Thoracic aorta (tissue), 2 donors: ENCODE measurements at regions not wholly inside any gene's neighbourhood (a gene's known extent, or its start where the extent isn't known, plus 50 kb on each side); places are given as distances from the start of the nearest gene placed in this dataset.

Experiments used
- ATAC-seq: fragments of 150-250 bp; one replicate; pipeline ENCODE4 v1.8.0; 2017; ENCODE audit warnings: low read depth; ENCODE audit not compliant: insufficient number of reproducible peaks, low FRiP score
- DNase-seq: peaks from one replicate; pipeline ENCODE4 v3.0.0-alpha.2; 2020; ENCODE audit warnings: low spot score
- H3K27ac ChIP-seq, 2 donors: fragments of 200-600 bp; sonication (generic); 1 replicate in 1 of 2; 2 replicates in 1 of 2; pipeline ENCODE4 v1.5.1; 2016; ENCODE audit warnings: mild to moderate bottlenecking in 2 of 2, moderate library complexity in 2 of 2
- H3K27me3 ChIP-seq: fragments of 200-600 bp; sonication (generic); replicated peaks from 2 replicates; pipeline ENCODE4 v1.6.0; 2016; ENCODE audit warnings: mild to moderate bottlenecking; ENCODE audit not compliant: insufficient read depth
- H3K36me3 ChIP-seq: fragments of 200-600 bp; sonication (generic); one replicate; pipeline ENCODE4 v1.5.1; 2016
- H3K4me1 ChIP-seq, 2 donors: fragments of 200-600 bp; sonication (generic); 1 replicate in 1 of 2; 2 replicates in 1 of 2; pipeline versions ENCODE4 v1.5.1 to v1.6.0; 2016; ENCODE audit warnings: low read depth in 2 of 2, mild to moderate bottlenecking in 1 of 2; ENCODE audit not compliant: control insufficient read depth in 1 of 2
- H3K4me3 ChIP-seq: fragments of 200-600 bp; sonication (generic); 2 replicates; pipeline ENCODE4 v1.5.1; 2016; ENCODE audit warnings: mild to moderate bottlenecking
- H3K9me3 ChIP-seq: fragments of 200-600 bp; sonication (generic); 2 replicates; pipeline ENCODE4 v1.5.1; 2016
- CTCF ChIP-seq: fragments of 200-600 bp; sonication (generic); IDR thresholded peaks from one replicate; pipeline ENCODE4 v1.5.1; 2019; ENCODE audit warnings: antibody characterized with exemption

- H3K4me3 ChIP-seq: no peak overlapping the region
- ATAC-seq: no peak
- no peak overlapping the region for H3K27ac ChIP-seq
- no peaks in the 10 kb centered on the region for H3K4me1 ChIP-seq
- no peak for DNase-seq
- no peaks in the 10 kb centered on the region for H3K36me3 ChIP-seq
- no peaks in the 10 kb centered on the region for H3K9me3 ChIP-seq
- TF ChIP-seq CTCF: no peak
- H3K27me3 ChIP-seq: no peaks in the 10 kb centered on the region
These were observed 572.4 kb downstream of the NR2F1-AS1 start for GRCh38 chr5:93008502-93009207.

- ATAC-seq (no peak), DNase-seq (no peak)
- H3K4me3 ChIP-seq: no peak overlapping the region
These were observed 574.1 kb downstream of the NR2F1-AS1 start for GRCh38 chr5:93006915-93007314.

GRCh38 chr5:92998456-92998855 lies 582.6 kb downstream of the NR2F1-AS1 start:
- no peaks in the 10 kb centered on the region for H3K27me3 ChIP-seq
- peaks cover 5% of the 10 kb centered on the region for H3K9me3 ChIP-seq
- ATAC-seq: no peak
- no peak for TF ChIP-seq CTCF
- no peaks in the 10 kb centered on the region for H3K36me3 ChIP-seq
- no peak overlapping the region for H3K4me3 ChIP-seq
- no peaks in the 10 kb centered on the region for H3K4me1 ChIP-seq
- DNase-seq: no peak
- H3K27ac ChIP-seq: no peak overlapping the region

More at GRCh38 chr5:93006915-93007314, 574.1 kb downstream of the NR2F1-AS1 start:
- Histone ChIP-seq H3K27ac (no peak overlapping the region), H3K9me3 (no peaks in the 10 kb centered on the region), H3K36me3 (no peaks in the 10 kb centered on the region), H3K4me1 (no peaks in the 10 kb centered on the region), H3K27me3 (no peaks in the 10 kb centered on the region)
- no peak for TF ChIP-seq CTCF

- H3K27ac ChIP-seq: no peak overlapping the region
- no peak for ATAC-seq
- TF ChIP-seq CTCF: no peak
- DNase-seq: no peak
- H3K4me1 ChIP-seq: no peaks in the 10 kb centered on the region
- no peak overlapping the region for H3K4me3 ChIP-seq
- no peaks in the 10 kb centered on the region for H3K36me3 ChIP-seq
- no peaks in the 10 kb centered on the region for H3K27me3 ChIP-seq
- peaks cover 5% of the 10 kb centered on the region for H3K9me3 ChIP-seq
These were observed 586.6 kb downstream of the NR2F1-AS1 start for GRCh38 chr5:92994392-92994791.

GRCh38 chr5:92992073-92992472 lies 588.9 kb downstream of the NR2F1-AS1 start:
- no peaks in the 10 kb centered on the region for H3K4me1 ChIP-seq
- no peak for DNase-seq
- H3K9me3 ChIP-seq: peaks cover 5% of the 10 kb centered on the region
- no peak overlapping the region for H3K27ac ChIP-seq
- TF ChIP-seq CTCF: no peak
- no peaks in the 10 kb centered on the region for H3K27me3 ChIP-seq
- no peak overlapping the region for H3K4me3 ChIP-seq
- H3K36me3 ChIP-seq: no peaks in the 10 kb centered on the region
- ATAC-seq: no peak
